ENCODE measurements at regions not wholly inside any gene's neighbourhood (a gene's known extent, or its start where the extent isn't known, plus 50 kb on each side); places are given as distances from the start of the nearest gene placed in this dataset.

DNA sequence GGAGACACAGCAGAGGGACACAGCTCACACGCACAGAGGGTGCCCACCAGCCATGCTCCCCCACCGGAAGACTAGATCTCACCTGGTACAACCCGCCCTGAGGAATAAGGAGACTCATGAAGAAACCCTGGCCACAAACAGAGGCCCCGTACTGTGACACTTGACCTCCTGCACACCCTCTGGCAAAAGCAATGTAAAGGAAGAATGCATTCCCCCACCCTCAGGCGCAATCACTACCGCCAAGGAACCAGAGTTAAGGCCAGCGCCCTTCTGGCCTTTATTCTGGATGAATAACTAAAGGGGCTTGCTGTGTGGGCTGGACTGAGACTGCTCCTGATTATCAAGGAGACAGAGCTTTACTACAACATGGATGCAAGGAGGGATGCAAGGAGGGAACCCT, 509.2 kb upstream of the SPHKAP start:
- DNase-seq (ENCODE audit: low spot score): no peak
- no peak overlapping the region for H3K27ac ChIP-seq (ENCODE audit: low read depth in 1 of 2, low read length in 2 of 2)
- H3K4me1 ChIP-seq (ENCODE audit: control insufficient read depth in 4 of 4, insufficient read depth in 4 of 4, low read length in 3 of 4): no peaks in the 10 kb centered on the region
- H3K9ac ChIP-seq (ENCODE audit: low read depth in 1 of 2, low read length in 2 of 2): no peak overlapping the region
- H3K36me3 ChIP-seq (ENCODE audit: control insufficient read depth in 4 of 4, insufficient read depth in 3 of 4, low read depth in 1 of 4, low read length in 3 of 4): no peaks in the 10 kb centered on the region
- no peak overlapping the region for H3K4me3 ChIP-seq (ENCODE audit: low read depth in 1 of 3, low read length in 3 of 3)
- no peaks in the 10 kb centered on the region for H3K27me3 ChIP-seq (ENCODE audit: control insufficient read depth in 4 of 4, insufficient read depth in 4 of 4, low read length in 3 of 4)
- TF ChIP-seq YY1 (IDR thresholded peaks at IDR 0.05) (no peak), GABPA (IDR thresholded peaks at IDR 0.05 in 1 of 2, conservative IDR thresholded peaks at IDR 0.05 in 1 of 2) (no peak), EGR1 (IDR thresholded peaks at IDR 0.05; ENCODE audit: low read depth in 2 of 2) (no peak), JUND (IDR thresholded peaks at IDR 0.05) (no peak), SP1 (IDR thresholded peaks at IDR 0.05) (no peak), FOXA2 (IDR thresholded peaks at IDR 0.05) (no peak), FOXA1 (IDR thresholded peaks at IDR 0.05) (no peak), NR2F2 (IDR thresholded peaks at IDR 0.05) (no peak), HNF4G (IDR thresholded peaks at IDR 0.05) (no peak), RXRA (IDR thresholded peaks at IDR 0.05) (no peak), HNF4A (conservative IDR thresholded peaks at IDR 0.05) (no peak), TAF1 (conservative IDR thresholded peaks at IDR 0.05) (no peak), RAD21 (IDR thresholded peaks at IDR 0.05) (no peak)
- TF ChIP-seq, protein P1, sequence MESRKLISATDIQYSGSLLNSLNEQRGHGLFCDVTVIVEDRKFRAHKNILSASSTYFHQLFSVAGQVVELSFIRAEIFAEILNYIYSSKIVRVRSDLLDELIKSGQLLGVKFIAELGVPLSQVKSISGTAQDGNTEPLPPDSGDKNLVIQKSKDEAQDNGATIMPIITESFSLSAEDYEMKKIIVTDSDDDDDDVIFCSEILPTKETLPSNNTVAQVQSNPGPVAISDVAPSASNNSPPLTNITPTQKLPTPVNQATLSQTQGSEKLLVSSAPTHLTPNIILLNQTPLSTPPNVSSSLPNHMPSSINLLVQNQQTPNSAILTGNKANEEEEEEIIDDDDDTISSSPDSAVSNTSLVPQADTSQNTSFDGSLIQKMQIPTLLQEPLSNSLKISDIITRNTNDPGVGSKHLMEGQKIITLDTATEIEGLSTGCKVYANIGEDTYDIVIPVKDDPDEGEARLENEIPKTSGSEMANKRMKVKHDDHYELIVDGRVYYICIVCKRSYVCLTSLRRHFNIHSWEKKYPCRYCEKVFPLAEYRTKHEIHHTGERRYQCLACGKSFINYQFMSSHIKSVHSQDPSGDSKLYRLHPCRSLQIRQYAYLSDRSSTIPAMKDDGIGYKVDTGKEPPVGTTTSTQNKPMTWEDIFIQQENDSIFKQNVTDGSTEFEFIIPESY (IDR thresholded peaks at IDR 0.05): no peak
- TF ChIP-seq, protein P2, sequence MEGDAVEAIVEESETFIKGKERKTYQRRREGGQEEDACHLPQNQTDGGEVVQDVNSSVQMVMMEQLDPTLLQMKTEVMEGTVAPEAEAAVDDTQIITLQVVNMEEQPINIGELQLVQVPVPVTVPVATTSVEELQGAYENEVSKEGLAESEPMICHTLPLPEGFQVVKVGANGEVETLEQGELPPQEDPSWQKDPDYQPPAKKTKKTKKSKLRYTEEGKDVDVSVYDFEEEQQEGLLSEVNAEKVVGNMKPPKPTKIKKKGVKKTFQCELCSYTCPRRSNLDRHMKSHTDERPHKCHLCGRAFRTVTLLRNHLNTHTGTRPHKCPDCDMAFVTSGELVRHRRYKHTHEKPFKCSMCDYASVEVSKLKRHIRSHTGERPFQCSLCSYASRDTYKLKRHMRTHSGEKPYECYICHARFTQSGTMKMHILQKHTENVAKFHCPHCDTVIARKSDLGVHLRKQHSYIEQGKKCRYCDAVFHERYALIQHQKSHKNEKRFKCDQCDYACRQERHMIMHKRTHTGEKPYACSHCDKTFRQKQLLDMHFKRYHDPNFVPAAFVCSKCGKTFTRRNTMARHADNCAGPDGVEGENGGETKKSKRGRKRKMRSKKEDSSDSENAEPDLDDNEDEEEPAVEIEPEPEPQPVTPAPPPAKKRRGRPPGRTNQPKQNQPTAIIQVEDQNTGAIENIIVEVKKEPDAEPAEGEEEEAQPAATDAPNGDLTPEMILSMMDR (IDR thresholded peaks at IDR 0.05; ENCODE audit: low read depth, low read length, missing input control): no peak
- TF ChIP-seq, protein P3, sequence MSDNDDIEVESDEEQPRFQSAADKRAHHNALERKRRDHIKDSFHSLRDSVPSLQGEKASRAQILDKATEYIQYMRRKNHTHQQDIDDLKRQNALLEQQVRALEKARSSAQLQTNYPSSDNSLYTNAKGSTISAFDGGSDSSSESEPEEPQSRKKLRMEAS (IDR thresholded peaks at IDR 0.05): no peak
- TF ChIP-seq, protein P4, sequence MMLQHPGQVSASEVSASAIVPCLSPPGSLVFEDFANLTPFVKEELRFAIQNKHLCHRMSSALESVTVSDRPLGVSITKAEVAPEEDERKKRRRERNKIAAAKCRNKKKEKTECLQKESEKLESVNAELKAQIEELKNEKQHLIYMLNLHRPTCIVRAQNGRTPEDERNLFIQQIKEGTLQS (IDR thresholded peaks at IDR 0.05): no peak
- TF ChIP-seq, protein P5, sequence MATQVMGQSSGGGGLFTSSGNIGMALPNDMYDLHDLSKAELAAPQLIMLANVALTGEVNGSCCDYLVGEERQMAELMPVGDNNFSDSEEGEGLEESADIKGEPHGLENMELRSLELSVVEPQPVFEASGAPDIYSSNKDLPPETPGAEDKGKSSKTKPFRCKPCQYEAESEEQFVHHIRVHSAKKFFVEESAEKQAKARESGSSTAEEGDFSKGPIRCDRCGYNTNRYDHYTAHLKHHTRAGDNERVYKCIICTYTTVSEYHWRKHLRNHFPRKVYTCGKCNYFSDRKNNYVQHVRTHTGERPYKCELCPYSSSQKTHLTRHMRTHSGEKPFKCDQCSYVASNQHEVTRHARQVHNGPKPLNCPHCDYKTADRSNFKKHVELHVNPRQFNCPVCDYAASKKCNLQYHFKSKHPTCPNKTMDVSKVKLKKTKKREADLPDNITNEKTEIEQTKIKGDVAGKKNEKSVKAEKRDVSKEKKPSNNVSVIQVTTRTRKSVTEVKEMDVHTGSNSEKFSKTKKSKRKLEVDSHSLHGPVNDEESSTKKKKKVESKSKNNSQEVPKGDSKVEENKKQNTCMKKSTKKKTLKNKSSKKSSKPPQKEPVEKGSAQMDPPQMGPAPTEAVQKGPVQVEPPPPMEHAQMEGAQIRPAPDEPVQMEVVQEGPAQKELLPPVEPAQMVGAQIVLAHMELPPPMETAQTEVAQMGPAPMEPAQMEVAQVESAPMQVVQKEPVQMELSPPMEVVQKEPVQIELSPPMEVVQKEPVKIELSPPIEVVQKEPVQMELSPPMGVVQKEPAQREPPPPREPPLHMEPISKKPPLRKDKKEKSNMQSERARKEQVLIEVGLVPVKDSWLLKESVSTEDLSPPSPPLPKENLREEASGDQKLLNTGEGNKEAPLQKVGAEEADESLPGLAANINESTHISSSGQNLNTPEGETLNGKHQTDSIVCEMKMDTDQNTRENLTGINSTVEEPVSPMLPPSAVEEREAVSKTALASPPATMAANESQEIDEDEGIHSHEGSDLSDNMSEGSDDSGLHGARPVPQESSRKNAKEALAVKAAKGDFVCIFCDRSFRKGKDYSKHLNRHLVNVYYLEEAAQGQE (IDR thresholded peaks at IDR 0.05): no peak
- 85% methylated on average over 7 of the region's 7 CpGs for WGBS
- H3K9me3 ChIP-seq (ENCODE audit: control insufficient read depth in 4 of 4, low read length in 3 of 4): no peaks in the 10 kb centered on the region

Data from liver (tissue), 8 donors.